GDM1 (cell line): ENCODE measurements at regions not wholly inside any gene's neighbourhood (a gene's known extent, or its start where the extent isn't known, plus 50 kb on each side); places are given as distances from the start of the nearest gene placed in this dataset.

Source experiments
- DNase-seq: peaks from one replicate; lab custom pipeline; 2025; lab: John Stamatoyannopoulos, UW

DNA sequence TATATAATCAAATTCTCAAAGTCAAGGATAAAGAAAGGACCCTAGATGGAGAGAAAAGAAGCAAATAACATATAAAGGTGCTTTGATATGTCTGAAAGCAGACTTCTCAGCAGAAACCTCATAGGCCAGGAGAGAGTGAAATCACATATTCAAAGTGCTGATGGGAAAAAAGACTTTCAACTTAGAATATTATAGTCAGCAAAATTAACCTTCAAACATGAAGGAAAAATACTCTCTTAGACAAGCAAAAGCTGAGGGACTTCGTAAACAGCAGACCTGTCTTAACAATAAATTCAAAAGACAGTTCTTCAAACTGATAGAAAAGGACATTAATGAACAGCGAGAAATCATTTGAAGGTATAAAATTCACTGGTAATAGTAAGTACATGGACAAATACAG is 107.2 kb upstream of the KCNH7 start:
- DNase-seq = no peak

- no peak for DNase-seq
Measured at GRCh38 chr2:162938387-162938786, 99.8 kb upstream of the KCNH7 start.

GRCh38 chr2:162934191-162934590 is 95.6 kb upstream of the KCNH7 start:
- no peak for DNase-seq

DNA sequence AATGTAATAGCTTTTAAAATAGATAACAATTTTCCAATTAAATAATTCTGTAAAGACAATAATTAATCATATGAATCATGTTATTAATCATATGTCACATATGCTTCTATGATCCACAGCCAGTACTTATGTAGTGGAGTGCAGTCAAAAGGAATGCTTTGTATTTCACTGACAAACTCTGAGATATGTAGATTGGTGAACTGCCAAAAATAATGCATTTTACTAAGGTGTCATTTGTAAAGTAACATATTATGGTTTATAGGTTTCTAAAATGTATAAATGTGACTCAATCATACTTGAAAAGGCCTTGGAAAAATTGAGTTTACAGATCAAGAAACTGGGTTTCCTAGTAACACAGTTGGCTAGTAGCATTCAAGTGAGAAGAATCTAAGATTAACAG is 93.8 kb upstream of the KCNH7 start:
- no peak for DNase-seq

DNA sequence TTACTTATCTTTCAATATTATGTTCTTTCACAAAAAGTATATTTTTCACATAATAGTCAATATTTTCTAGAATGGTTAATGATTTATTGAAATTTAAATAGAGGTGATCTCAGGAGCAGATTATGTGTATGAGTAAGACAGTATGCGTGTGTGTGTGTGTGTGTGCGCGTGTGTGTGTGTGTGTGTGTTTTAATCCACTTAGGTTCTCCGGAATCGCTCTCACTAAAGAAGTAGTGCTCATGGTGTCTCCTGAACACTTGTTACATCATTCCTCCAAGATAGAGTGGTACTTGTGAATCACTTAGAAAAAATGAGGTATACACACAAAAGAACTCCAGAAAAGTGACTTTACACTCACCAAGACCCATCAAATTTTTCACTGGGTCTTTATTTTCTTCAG is 91.0 kb upstream of the KCNH7 start:
- no peak for DNase-seq

GRCh38 chr2:162928356-162928755 is 89.8 kb upstream of the KCNH7 start:
- DNase-seq = no peak

DNA sequence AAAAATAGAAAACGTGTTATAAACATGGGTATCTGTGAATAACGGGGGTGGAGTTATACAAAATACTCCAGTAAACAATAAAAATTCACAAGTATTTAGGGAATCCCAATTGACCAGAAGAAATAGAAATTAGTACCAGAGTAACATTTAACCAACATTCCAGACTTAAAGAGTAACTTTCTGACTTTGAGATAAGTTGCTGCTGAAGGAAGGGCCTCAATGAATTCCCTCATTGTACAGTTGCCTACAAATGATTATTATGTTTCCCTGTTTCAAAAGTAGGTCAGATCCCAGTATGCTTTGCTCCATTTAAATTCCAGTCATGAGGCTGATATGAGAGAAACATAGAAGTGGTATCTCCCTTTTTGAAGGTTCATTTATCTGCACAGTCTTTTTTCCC is 88.3 kb upstream of the KCNH7 start:
- DNase-seq = no peak

DNA sequence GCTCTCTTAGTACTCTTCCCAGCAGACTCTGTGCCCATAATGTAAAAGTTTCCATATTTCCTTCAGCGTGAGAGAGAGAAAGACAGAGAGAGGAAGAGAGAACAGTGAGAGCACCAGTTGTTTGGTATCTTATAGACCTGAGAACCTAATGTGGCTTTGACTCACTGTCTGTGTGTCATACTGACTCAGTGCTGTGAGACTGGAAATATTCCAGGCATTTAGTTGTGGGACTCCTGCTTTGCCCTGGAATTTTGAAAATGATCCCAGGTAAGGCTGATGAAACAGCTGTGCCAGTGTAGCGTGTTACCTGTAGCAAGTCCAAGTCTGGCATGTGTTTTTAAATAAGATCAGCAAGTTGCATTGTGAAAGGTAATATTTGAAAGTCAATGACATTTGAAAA is 87.9 kb upstream of the KCNH7 start:
- no peak for DNase-seq

GRCh38 chr2:162925595-162925994 is 87.0 kb upstream of the KCNH7 start:
- no peak for DNase-seq

DNA sequence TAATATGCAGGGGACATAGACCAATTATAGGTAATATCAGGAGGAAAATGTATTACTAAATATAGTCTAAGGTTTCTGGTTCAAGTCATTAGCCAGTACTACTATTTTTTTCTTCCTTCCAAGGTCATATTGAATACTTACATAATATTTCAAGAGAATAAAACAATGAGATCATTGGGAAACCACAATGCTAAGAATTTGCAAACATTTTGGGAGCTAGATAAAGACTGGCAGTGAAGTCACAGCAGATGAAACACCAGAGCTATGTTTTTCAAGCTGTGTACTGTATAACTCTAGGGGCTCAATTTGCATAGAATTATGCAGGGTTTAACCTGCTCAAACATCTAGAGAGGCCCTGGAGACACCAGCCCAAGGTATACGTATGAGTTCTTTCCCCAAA is 80.5 kb upstream of the KCNH7 start:
- DNase-seq = no peak

GRCh38 chr2:162917626-162918025 is 79.1 kb upstream of the KCNH7 start:
- no peak for DNase-seq

DNA sequence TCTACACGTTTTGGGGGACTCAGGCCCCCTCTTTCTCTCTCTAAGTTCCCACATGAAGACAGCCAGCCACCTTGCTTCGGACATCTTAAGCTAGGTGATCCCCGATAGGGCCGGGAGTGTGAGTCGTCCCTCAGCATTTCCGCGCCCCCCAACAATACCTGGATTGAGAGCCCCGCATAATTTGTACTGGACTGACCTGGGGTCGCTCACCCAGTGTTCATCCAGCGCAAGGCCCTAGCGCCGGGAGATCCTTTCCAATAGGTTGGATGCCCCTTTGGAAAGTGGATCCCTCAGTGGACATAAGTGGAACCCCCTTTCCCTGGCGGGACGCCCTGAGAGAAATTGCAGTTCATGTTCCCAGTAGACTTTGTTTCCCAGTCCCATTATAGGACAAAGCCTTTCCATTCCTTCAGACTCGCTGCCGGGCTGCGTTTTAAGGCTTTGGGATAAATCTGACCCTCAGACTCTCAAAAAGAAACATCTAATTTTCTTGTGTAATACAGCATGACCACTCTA is 77.8 kb upstream of the KCNH7 start:
- DNase-seq = no peak

- no peak for DNase-seq
Measured at GRCh38 chr2:162915858-162916257, 77.3 kb upstream of the KCNH7 start.

GRCh38 chr2:162914161-162914560 is 75.6 kb upstream of the KCNH7 start:
- DNase-seq = no peak

DNA sequence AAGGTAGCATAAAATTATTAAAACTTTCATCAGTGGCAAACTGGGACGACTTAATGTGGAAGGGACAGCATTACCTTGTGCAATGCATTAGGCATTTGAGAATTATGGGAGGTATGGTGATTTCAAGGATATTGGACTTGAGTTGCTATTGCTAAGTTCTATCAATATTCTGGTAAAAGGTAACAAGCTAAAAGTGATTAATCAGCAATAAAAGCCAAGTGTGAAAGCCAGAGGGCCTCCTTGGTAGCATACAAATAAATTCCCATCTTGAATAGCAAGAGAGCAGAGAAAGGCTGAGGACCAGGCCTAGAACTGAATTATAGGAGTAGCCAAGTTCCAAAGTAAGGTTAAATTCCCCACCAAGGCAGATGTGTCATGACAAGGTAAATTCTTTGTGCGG is 74.2 kb upstream of the KCNH7 start:
- no peak for DNase-seq

- DNase-seq = no peak
Measured at GRCh38 chr2:162908567-162908966, 70.0 kb upstream of the KCNH7 start.

DNA sequence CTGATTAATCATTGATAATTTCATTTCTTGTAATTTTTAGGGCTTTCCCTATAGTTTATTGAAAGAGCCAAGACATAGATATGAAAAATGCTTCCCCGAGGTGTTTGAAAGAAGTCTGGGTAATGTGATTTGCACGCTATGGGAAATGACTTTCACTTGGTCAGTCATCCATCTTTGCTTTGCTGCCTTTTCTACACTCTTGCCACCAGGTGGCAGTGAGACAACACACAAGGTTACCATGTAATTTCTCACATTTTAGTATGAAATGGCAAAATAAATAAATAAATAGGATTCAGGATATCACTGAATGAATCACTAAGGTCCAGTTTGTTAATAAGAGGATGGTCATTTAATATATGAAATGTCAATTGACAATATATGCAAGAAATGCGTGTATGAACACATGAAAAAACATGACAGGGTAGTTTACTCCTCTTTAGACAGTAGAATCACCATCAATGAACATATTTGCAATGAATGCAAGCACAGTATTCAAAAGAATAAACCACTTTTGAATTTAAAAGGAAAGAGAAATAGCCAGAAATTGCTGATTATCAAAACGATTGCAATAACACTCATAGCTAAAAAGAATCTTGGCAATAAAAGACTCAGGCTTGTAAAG is 52.2 kb upstream of the KCNH7 start:
- peak; percentile 24 for DNase-seq

DNA sequence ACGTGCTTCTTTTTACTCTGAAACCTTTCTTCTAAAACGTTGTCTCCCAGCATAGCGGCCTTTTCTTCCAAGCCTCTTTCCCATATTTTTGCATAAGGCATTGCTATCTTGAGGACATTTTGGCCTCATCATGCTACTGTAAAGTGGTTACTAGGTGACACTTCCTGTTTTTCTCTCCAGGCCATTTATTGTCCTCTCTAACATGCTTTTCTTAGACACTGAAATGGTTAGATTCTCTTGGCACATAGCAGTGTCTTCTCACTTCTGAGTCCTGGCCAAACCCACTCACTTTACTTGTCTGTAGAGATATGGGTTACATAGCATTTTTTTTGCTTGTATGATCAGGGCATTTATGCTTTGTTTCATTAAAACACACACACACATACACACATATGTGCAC is 50.1 kb upstream of the KCNH7 start:
- DNase-seq = no peak
